ENCODE measurements at regions not wholly inside any gene's neighbourhood (a gene's known extent, or its start where the extent isn't known, plus 50 kb on each side); places are given as distances from the start of the nearest gene placed in this dataset.
"Not testable (repeated sequence)": the region's sequence is repeated elsewhere in the genome, so short reads cannot be mapped to it uniquely, and the experiment has no call there.

- TF ChIP-seq CTCF (IDR thresholded peaks at IDR 0.05; ENCODE audit: low read depth, low read length): no peak
- no peak overlapping the region for H3K4me3 ChIP-seq (ENCODE audit: low read depth, low read length)
These were observed 443.4 kb upstream of the ZP4 start for GRCh38 chr1:238334170-238334569.

DNA sequence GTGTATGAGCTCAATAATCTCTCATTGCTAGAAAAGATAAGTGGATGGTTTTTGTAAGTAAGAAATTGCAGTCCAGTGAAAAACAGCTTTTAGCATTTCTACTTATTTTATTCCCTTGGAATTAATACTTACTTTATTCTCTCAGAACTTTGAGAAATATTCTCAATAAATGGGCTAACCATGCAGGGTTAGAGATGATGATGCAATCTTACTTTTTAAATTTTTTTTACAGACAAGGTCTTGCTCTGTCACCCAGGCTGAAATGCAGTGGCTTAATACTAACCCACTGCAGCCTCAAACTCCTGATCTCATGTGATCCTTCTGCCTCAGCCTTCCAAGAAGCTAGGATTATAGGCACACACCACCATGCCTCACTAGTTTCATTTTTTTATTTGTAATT lies 440.8 kb upstream of the ZP4 start:
- no peak overlapping the region for H3K4me3 ChIP-seq (ENCODE audit: low read depth, low read length)
- TF ChIP-seq CTCF (IDR thresholded peaks at IDR 0.05; ENCODE audit: low read depth, low read length): no peak

- TF ChIP-seq CTCF (IDR thresholded peaks at IDR 0.05; ENCODE audit: low read depth, low read length): no peak
- no peak overlapping the region for H3K4me3 ChIP-seq (ENCODE audit: low read depth, low read length)
These were observed 438.9 kb upstream of the ZP4 start for GRCh38 chr1:238329671-238330070.

GRCh38 chr1:238327033-238327432 lies 436.3 kb upstream of the ZP4 start:
- not testable (repeated sequence) for H3K4me3 ChIP-seq (ENCODE audit: low read depth, low read length)

DNA sequence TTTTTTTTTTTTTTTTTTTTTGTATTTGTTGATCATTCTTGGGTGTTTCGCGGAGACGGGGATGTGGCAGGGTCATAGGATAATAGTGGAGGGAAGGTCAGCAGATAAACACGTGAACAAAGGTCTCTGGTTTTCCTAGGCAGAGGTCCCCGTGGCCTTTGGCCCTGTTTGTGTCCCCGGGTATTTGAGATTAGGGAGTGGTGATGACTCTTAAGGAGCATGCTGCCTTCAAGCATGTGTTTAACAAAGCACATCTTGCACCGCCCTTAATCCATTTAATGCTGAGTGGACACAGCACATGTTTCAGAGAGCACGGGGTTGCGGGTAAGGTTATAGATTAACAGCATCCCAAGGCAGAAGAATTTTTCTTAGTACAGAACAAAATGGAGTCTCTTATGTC lies 435.8 kb upstream of the ZP4 start:
- not testable (repeated sequence) for H3K4me3 ChIP-seq (ENCODE audit: low read depth, low read length)

DNA sequence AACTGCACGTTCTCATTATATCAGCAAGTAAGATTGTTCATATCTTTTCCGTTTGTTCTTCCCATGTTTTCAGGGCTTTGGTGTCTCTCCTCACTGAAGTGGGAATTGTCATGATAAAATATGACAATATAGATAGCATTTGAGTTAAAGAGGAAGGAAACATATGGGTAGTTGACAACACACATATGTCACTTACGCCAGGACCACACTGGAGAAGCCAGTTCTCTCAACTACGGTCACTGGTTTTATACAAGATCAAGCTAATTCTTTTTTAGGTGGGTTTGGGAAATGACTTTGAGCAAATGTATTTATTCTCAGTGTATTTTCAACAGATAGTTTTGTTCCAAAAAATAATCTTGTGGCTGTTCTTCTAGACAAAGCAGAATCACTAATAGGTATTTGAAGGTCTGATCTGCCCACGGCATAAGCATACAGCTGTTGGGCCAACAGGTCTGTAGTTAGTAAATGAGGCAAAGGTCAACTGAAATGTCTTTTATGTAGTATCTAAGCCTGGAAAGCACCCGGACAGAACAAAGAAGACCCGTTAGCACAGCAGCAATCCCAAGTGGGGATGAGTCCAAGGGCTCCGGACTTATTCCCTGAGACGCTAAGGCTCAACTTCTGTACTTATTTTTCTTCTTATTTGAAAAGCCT lies 433.6 kb upstream of the ZP4 start:
- no peak for TF ChIP-seq CTCF (IDR thresholded peaks at IDR 0.05; ENCODE audit: low read depth, low read length)

DNA sequence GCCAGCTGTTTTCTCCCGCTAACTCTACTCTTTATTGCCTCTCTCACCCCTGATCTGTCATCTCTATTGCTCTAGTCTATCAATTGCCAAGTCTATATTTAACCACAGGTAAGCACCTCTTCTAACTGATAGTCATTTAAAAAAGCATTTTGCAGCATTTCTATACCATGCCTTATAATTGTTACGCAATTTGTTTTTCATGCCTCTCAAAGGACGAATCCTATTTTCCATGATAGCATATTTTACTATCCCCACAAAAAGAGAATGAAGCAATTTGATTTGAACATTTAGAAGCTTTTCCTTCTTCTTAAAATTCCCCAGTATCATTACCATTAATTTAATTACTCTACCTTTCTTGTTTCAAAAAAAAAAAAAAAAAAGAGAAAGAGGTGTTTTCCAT lies 432.8 kb upstream of the ZP4 start:
- TF ChIP-seq CTCF (IDR thresholded peaks at IDR 0.05; ENCODE audit: low read depth, low read length): no peak
- no peak overlapping the region for H3K4me3 ChIP-seq (ENCODE audit: low read depth, low read length)

More for the DNA sequence above, 433.6 kb upstream of the ZP4 start:
- no peak overlapping the region for H3K4me3 ChIP-seq (ENCODE audit: low read depth, low read length)

GRCh38 chr1:238319957-238320356 lies 429.2 kb upstream of the ZP4 start:
- TF ChIP-seq CTCF (IDR thresholded peaks at IDR 0.05; ENCODE audit: low read depth, low read length): no peak

More at GRCh38 chr1:238319957-238320356, 429.2 kb upstream of the ZP4 start:
- no peak overlapping the region for H3K4me3 ChIP-seq (ENCODE audit: low read depth, low read length)

All from WI38 (cell line).